ENCODE measurements at regions not wholly inside any gene's neighbourhood (a gene's known extent, or its start where the extent isn't known, plus 50 kb on each side); places are given as distances from the start of the nearest gene placed in this dataset.

GRCh38 chr6:119449331-119450156 is 100.0 kb upstream of the MAN1A1 start (continued):
- TF ChIP-seq YY1 (IDR thresholded peaks at IDR 0.05; ENCODE audit: low read depth, low read length) (no peak), RFX5 (IDR thresholded peaks at IDR 0.05; ENCODE audit: borderline replicate concordance, low read depth, low read length) (no peak), ATF3 (IDR thresholded peaks at IDR 0.05; ENCODE audit: insufficient read depth, low read depth, low read length) (no peak), EGR1 (IDR thresholded peaks at IDR 0.05; ENCODE audit: borderline replicate concordance, low read depth, low read length) (no peak), EZH2 (IDR thresholded peaks at IDR 0.05; ENCODE audit: low read depth, low read length, severe bottlenecking) (no peak), JUND (IDR thresholded peaks at IDR 0.05; ENCODE audit: low read length) (no peak), NRF1 (IDR thresholded peaks at IDR 0.05; ENCODE audit: low read depth, low read length) (no peak), BACH1 (IDR thresholded peaks at IDR 0.05; ENCODE audit: low read length) (no peak)
